ENCODE measurements at regions not wholly inside any gene's neighbourhood (a gene's known extent, or its start where the extent isn't known, plus 50 kb on each side); places are given as distances from the start of the nearest gene placed in this dataset.

DNA sequence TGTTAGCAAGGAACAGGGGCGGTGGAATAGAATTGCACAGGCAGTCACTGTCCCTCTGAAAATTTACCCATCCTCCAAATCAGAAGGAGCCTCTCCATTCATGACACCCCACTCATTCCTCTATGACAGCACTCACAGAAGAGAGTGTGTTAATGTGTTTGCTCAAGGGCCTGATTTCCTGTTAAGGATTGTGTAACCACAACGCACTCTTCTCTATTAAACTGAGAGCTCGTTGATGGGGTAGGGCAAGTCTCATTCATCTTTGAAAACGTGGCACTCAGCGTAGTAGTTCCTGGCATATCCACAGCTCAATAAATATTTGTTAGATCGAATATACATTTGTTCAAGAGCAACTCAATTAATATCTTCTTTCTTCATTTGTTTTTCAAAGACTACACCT lies 106.4 kb downstream of the VAPA start:
- H3K4me1 ChIP-seq (ENCODE audit: control insufficient read depth, insufficient read depth, low read length), result peaks cover 4% of the 10 kb centered on the region; the same call in 1 of the 2 replicates
- no peaks in the 10 kb centered on the region for H3K36me3 ChIP-seq (ENCODE audit: control insufficient read depth, insufficient read depth, low read length)
- no peak overlapping the region for H3K9ac ChIP-seq (ENCODE audit: low read length)
- no peak overlapping the region for H3K27ac ChIP-seq (ENCODE audit: low read depth, low read length)
- peaks cover 4% of the 10 kb centered on the region; the same call in 1 of the 2 replicates for H3K9me3 ChIP-seq (ENCODE audit: control insufficient read depth, insufficient read depth, low read depth, low read length)
- H3K27me3 ChIP-seq (ENCODE audit: control insufficient read depth, insufficient read depth, low read length), result no peaks in the 10 kb centered on the region
- H3K4me3 ChIP-seq (ENCODE audit: low read depth, low read length), result no peak overlapping the region

DNA sequence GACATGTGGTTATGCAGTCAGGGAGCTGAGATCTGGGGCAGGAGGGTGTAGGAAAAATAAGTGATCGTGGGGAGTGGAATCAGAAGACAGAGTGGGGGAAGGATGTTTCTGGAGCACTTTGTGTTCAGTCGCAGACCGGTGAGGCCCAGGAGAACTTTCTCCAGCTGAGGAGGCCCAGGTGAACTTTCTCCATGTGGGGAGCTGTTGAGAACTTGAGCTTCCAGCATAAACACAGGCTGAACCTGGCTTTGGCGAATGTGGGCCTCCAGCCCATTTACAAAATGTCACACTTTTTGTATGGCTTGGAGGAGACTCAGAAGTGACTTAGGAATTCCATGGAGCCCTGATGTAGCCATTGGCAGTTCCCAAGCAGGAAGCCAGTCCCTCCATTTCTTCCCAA lies 108.5 kb downstream of the VAPA start:
- Histone ChIP-seq H3K9me3 (ENCODE audit: control insufficient read depth, insufficient read depth, low read depth, low read length) (peaks cover 4% of the 10 kb centered on the region; the same call in 1 of the 2 replicates), H3K27ac (ENCODE audit: low read depth, low read length) (no peak overlapping the region), H3K4me3 (ENCODE audit: low read depth, low read length) (no peak overlapping the region), H3K27me3 (ENCODE audit: control insufficient read depth, insufficient read depth, low read length) (no peaks in the 10 kb centered on the region), H3K4me1 (ENCODE audit: control insufficient read depth, insufficient read depth, low read length) (no peaks in the 10 kb centered on the region), H3K9ac (ENCODE audit: low read length) (no peak overlapping the region), H3K36me3 (ENCODE audit: control insufficient read depth, insufficient read depth, low read length) (no peaks in the 10 kb centered on the region)

DNA sequence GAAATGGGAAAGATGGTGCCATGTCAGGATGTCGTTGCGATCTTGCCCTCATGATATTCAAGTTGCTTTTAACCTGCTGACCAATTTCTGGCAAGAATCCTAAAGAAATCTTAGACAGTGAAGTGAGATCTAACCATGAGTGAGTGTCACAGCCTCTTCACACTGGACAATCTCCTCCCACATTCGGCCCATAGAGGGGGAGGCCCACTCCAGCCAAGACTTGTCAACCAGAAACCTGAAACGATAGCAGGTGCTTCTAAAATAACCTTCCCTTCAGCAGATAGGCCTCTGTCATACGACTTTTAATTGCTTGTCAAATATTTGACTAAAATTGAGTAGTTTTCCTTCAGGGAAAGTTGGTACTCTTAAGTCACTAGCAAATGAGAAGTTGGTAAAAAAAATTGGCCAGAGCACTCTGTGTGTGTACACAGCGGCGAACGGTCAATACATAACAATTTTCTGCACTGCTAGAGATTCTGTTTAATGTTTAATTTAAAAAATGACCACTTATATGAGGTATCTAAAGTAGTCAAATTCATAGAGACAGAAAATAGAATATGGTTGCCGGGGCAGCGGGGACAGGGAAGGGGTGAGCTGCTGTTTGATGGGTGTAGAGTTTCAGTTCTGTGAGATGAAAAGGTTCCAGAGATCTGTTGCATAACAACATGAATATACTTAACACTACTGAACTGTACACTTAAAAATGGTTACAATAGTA lies 110.2 kb downstream of the VAPA start:
- no peaks in the 10 kb centered on the region for H3K4me1 ChIP-seq (ENCODE audit: control insufficient read depth, insufficient read depth, low read length)
- no peak overlapping the region for H3K9ac ChIP-seq (ENCODE audit: low read length)
- H3K27ac ChIP-seq (ENCODE audit: low read depth, low read length), result no peak overlapping the region
- H3K27me3 ChIP-seq (ENCODE audit: control insufficient read depth, insufficient read depth, low read length), result no peaks in the 10 kb centered on the region
- peaks cover 4% of the 10 kb centered on the region; the same call in 1 of the 2 replicates for H3K9me3 ChIP-seq (ENCODE audit: control insufficient read depth, insufficient read depth, low read depth, low read length)
- no peak overlapping the region for H3K4me3 ChIP-seq (ENCODE audit: low read depth, low read length)
- H3K36me3 ChIP-seq (ENCODE audit: control insufficient read depth, insufficient read depth, low read length), result no peaks in the 10 kb centered on the region

DNA sequence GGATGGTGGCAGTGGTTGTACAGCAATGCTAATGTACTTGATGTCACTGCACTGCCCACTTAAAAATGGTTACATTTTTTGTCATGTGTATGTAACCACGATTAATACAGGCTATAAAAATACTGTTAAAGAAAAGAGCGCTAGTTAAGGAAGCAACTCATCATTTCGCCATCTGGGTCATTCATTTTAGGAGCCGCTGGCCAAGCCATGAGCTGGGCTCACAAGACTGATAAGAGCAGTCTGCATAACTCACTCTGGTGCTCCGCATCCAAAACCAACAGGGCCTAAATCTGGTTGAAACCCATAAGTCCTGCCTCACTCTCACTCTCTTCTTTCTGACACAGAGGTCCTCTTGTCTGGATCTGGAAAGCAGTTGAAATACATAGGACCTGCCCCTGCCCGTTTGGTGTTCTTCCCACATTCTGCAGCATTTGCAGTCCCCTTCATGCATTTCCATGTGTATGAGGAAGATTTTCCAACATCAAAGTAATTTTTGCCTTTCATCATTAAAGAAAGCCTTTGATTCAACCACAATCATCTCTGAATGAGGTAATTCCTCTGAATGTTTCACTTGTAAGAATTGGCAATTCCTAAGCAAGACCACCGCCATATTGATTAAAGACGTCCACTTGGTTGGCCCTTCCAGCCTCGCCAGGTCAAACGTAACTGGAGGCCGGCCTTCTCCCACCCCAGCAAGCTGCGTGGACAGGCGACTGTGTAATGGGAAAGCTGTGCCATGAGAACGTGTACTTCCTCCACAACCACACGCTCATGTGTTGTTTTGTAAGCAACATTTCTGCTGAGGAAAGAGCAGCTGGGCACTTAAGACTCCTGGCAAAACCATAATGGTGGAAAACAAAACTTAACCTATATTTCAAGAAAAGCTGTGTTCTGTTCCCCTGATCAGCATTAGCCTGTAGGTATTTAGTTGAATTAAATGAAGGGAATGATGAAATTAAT lies 112.2 kb downstream of the VAPA start:
- H3K4me3 ChIP-seq (ENCODE audit: low read depth, low read length), result no peak overlapping the region
- H3K27ac ChIP-seq (ENCODE audit: low read depth, low read length), result no peak overlapping the region
- H3K27me3 ChIP-seq (ENCODE audit: control insufficient read depth, insufficient read depth, low read length), result no peaks in the 10 kb centered on the region
- H3K4me1 ChIP-seq (ENCODE audit: control insufficient read depth, insufficient read depth, low read length), result no peaks in the 10 kb centered on the region
- H3K9me3 ChIP-seq (ENCODE audit: control insufficient read depth, insufficient read depth, low read depth, low read length), result peaks cover 4% of the 10 kb centered on the region; the same call in 1 of the 2 replicates
- H3K36me3 ChIP-seq (ENCODE audit: control insufficient read depth, insufficient read depth, low read length), result no peaks in the 10 kb centered on the region
- no peak overlapping the region for H3K9ac ChIP-seq (ENCODE audit: low read length)

DNA sequence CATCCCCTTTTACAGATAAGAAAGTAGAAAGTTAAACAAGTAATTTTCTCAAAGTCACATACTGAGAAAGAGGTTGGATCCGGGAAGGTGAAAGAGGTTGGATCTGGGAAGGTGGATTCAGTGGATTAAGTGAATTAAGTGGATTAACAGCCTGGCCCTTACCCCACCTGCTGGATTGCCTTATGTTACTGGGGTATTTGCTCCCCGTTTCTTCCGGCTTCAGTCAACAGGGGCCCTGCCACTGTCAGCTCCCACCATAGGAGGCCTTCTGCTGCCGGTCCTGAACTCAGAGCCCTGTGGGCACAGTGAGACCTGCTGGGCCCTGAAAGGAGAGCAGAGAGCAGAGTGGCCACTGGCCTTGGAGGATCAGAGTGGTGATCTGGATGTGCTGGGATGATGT lies 113.2 kb downstream of the VAPA start:
- Histone ChIP-seq H3K36me3 (ENCODE audit: control insufficient read depth, insufficient read depth, low read length) (no peaks in the 10 kb centered on the region), H3K27ac (ENCODE audit: low read depth, low read length) (no peak overlapping the region), H3K27me3 (ENCODE audit: control insufficient read depth, insufficient read depth, low read length) (no peaks in the 10 kb centered on the region), H3K9me3 (ENCODE audit: control insufficient read depth, insufficient read depth, low read depth, low read length) (peaks cover 4% of the 10 kb centered on the region; the same call in 1 of the 2 replicates), H3K9ac (ENCODE audit: low read length) (no peak overlapping the region), H3K4me1 (ENCODE audit: control insufficient read depth, insufficient read depth, low read length) (no peaks in the 10 kb centered on the region), H3K4me3 (ENCODE audit: low read depth, low read length) (no peak overlapping the region)

DNA sequence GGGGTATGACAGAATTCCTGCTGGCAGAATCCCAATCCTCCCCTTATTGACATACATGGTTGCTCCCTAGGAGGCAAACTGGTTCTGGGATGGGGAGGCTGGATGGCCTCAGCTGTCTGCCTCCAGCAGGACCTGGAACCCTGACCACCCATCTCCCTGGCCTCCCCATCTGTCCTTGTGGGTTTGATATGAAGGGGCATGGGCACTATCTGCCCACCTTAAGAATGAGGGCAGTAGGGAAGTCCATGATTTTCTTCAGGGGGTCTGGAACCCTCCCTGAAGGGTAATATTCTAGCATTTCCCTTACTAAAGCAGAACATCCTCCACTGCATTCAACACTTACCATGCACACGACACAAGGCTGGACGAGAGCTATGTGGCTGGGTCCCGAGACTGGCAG lies 113.6 kb downstream of the VAPA start:
- Histone ChIP-seq H3K4me3 (ENCODE audit: low read depth, low read length) (no peak overlapping the region), H3K4me1 (ENCODE audit: control insufficient read depth, insufficient read depth, low read length) (no peaks in the 10 kb centered on the region), H3K9me3 (ENCODE audit: control insufficient read depth, insufficient read depth, low read depth, low read length) (peaks cover 4% of the 10 kb centered on the region; the same call in 1 of the 2 replicates), H3K27ac (ENCODE audit: low read depth, low read length) (no peak overlapping the region), H3K9ac (ENCODE audit: low read length) (no peak overlapping the region), H3K36me3 (ENCODE audit: control insufficient read depth, insufficient read depth, low read length) (no peaks in the 10 kb centered on the region), H3K27me3 (ENCODE audit: control insufficient read depth, insufficient read depth, low read length) (no peaks in the 10 kb centered on the region)

DNA sequence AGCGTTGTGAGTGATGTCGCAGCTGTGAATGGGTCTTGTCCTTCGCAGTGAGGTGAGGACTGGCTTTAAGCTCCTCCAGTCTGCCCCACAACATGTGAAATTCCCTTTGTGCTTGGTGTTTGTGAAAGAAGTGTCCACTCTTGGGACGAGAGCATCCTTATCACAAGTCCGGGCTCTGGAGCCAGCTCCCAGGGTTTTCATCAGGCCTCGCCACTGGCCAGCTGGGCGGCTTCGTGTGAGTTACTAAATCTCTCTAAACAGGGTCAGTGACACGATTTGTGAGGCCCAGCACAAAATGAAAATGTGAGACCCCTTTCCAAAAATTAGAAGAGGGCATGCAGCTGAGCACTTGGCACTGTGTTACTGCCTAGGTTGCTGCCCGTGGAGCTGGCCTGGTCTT lies 115.9 kb downstream of the VAPA start:
- no peaks in the 10 kb centered on the region for H3K9me3 ChIP-seq (ENCODE audit: control insufficient read depth, insufficient read depth, low read depth, low read length)
- H3K4me1 ChIP-seq (ENCODE audit: control insufficient read depth, insufficient read depth, low read length), result peaks cover 4% of the 10 kb centered on the region
- no peak overlapping the region for H3K27ac ChIP-seq (ENCODE audit: low read depth, low read length)
- H3K27me3 ChIP-seq (ENCODE audit: control insufficient read depth, insufficient read depth, low read length), result no peaks in the 10 kb centered on the region
- no peak overlapping the region for H3K4me3 ChIP-seq (ENCODE audit: low read depth, low read length)
- H3K9ac ChIP-seq (ENCODE audit: low read length), result no peak overlapping the region
- no peaks in the 10 kb centered on the region for H3K36me3 ChIP-seq (ENCODE audit: control insufficient read depth, insufficient read depth, low read length)

DNA sequence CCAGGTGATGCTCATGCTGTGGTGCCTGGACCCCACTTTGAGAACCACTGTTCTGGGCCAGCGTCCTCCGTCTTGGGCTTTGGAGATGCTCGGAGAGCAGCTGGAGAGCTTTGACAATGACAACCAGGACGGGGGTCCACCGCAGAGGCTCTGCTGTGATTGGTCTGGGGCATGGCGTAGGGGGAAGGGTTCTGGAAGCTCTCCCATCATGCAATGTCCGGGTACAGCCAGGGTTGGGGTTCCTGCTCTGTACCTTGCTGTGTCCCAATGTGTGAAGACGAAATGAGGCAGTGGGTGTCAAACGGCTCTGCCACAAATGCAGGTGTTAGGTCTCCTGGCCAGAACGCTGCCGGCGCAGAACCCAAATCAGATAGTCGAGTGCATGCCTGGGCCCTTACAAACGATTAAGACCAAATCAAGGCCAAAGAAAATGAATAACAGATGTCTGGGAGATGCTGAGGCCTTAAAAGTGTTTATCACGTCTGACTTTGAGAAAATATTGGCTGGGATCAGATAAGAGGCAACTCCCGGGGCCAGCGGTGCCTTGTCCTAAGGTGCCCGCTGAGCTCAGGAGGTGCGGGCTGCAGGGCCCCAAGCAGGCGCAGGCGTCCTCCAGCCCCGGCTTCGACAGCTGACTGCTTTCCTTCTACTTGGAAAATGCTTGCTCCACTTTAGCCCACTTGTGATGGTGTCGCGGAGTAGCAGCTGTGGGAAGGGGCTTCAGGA lies 117.2 kb downstream of the VAPA start:
- H3K4me3 ChIP-seq (ENCODE audit: low read depth, low read length), result no peak overlapping the region
- peaks cover 4% of the 10 kb centered on the region for H3K4me1 ChIP-seq (ENCODE audit: control insufficient read depth, insufficient read depth, low read length)
- no peaks in the 10 kb centered on the region for H3K36me3 ChIP-seq (ENCODE audit: control insufficient read depth, insufficient read depth, low read length)
- H3K9ac ChIP-seq (ENCODE audit: low read length), result no peak overlapping the region
- no peak overlapping the region for H3K27ac ChIP-seq (ENCODE audit: low read depth, low read length)
- no peaks in the 10 kb centered on the region for H3K9me3 ChIP-seq (ENCODE audit: control insufficient read depth, insufficient read depth, low read depth, low read length)
- H3K27me3 ChIP-seq (ENCODE audit: control insufficient read depth, insufficient read depth, low read length), result no peaks in the 10 kb centered on the region

DNA sequence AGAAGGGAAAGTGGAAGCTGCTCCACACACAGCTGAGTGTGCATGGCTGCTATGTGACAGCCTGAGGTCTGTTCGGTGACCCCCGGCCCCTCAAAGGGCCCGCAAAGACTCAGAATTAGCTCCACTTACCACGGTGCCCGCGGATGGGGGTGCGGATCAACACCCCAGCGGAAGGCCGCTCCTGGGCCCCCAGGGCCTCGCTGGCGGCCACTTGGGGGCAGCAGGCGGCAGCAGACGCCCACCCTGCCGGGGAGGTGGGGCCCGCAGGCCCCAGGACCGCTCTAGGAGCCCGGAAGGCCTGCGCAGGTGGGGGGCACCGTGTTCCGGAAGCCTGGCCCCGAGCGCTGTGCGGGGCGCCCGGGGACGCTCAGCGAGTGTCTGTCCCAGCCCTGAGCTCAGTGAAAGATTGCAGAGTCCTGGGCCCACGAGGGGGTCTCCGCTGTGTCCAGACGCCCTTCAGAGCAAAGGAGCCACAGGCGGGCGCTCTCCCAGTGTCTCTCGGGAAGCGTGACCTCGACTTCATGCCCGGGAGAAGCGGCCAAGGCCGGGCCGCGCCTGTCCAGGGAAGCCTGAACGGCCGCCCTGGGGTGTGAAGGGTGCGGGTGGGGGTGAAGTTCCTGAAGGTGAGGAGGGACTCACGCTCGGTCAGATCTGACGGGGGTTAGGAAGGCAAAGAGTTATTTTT lies 118.7 kb downstream of the VAPA start:
- Histone ChIP-seq H3K27me3 (ENCODE audit: control insufficient read depth, insufficient read depth, low read length) (no peaks in the 10 kb centered on the region), H3K9ac (ENCODE audit: low read length) (no peak overlapping the region), H3K36me3 (ENCODE audit: control insufficient read depth, insufficient read depth, low read length) (no peaks in the 10 kb centered on the region), H3K4me3 (ENCODE audit: low read depth, low read length) (no peak overlapping the region; the same call in 1 of the 2 replicates), H3K9me3 (ENCODE audit: control insufficient read depth, insufficient read depth, low read depth, low read length) (no peaks in the 10 kb centered on the region), H3K4me1 (ENCODE audit: control insufficient read depth, insufficient read depth, low read length) (peaks cover 4% of the 10 kb centered on the region), H3K27ac (ENCODE audit: low read depth, low read length) (no peak overlapping the region)

DNA sequence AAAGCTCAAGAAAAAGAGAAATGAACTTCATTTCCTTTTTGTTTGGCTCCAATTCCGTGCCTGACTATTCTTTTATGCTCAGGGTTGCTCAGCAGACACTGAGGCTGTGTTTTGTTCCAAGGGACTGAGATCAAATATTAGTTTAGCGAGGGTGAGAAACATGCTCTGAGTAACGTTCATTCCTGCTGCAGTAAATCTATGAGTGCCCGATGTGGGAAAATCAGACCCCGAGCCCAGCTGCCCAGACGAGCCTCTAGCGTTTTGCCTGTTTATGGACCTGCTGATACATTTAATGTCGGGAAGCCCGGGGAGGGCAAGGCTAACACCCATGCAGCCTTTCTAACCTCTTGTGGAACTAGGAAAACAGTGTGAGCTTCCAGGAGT lies 119.2 kb downstream of the VAPA start:
- Histone ChIP-seq H3K4me3 (ENCODE audit: low read depth, low read length) (no peak overlapping the region), H3K27ac (ENCODE audit: low read depth, low read length) (no peak overlapping the region), H3K4me1 (ENCODE audit: control insufficient read depth, insufficient read depth, low read length) (peaks cover 4% of the 10 kb centered on the region), H3K27me3 (ENCODE audit: control insufficient read depth, insufficient read depth, low read length) (no peaks in the 10 kb centered on the region), H3K36me3 (ENCODE audit: control insufficient read depth, insufficient read depth, low read length) (no peaks in the 10 kb centered on the region), H3K9me3 (ENCODE audit: control insufficient read depth, insufficient read depth, low read depth, low read length) (no peaks in the 10 kb centered on the region), H3K9ac (ENCODE audit: low read length) (no peak overlapping the region)

All from HUES6 (cell line).